GM12874 (cell line): ENCODE measurements at regions not wholly inside any gene's neighbourhood (a gene's known extent, or its start where the extent isn't known, plus 50 kb on each side); places are given as distances from the start of the nearest gene placed in this dataset.

Experiments
- TF ChIP-seq, protein P1 (sequence below): IDR thresholded peaks from 2 replicates; pipeline ENCODE4 v1.5.1; 2011; ENCODE audit warnings: low read depth, mild to moderate bottlenecking, control low read depth, low read length, moderate library complexity; ENCODE audit not compliant: insufficient read depth

DNA sequence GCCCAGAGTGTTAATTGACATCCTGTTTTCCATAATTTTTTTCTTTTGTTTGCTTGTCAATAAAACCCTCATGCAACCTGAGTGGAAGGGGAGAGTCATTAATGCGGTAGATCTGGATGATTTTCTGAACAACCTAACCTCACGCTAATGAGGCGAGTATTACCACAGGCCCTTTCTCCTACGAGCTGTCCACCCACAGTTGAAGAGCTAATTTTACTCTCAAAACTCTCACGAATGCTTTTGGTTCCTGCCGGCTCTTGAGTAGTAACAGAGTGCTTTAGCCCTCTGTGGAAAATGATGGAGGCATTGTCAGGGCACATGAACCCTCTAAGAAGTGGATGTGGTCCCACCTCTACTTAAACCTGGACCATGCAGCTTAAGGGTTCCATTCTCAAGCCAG, 491.3 kb upstream of the RBFOX1 start:
- TF ChIP-seq, protein P1, sequence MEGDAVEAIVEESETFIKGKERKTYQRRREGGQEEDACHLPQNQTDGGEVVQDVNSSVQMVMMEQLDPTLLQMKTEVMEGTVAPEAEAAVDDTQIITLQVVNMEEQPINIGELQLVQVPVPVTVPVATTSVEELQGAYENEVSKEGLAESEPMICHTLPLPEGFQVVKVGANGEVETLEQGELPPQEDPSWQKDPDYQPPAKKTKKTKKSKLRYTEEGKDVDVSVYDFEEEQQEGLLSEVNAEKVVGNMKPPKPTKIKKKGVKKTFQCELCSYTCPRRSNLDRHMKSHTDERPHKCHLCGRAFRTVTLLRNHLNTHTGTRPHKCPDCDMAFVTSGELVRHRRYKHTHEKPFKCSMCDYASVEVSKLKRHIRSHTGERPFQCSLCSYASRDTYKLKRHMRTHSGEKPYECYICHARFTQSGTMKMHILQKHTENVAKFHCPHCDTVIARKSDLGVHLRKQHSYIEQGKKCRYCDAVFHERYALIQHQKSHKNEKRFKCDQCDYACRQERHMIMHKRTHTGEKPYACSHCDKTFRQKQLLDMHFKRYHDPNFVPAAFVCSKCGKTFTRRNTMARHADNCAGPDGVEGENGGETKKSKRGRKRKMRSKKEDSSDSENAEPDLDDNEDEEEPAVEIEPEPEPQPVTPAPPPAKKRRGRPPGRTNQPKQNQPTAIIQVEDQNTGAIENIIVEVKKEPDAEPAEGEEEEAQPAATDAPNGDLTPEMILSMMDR, result no peak

DNA sequence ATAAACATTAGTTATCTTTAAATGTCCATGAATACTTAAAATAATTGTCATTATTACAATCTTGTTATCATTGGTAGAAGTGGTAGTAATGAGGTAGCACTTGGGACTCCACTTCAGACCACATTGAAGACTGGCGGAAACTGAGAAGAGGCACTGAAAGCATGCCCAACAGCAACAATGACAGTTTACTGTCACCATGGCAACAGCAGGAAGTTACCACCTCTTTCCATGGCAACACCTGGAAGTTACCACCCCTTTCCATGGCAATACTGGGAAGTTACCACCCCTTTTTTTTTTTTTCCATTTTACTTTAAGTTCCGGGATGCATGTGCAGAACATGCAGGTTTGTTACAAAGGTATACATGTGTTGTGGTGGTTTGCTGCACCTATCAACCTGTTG, 494.9 kb upstream of the RBFOX1 start:
- TF ChIP-seq, protein P1, result no peak

DNA sequence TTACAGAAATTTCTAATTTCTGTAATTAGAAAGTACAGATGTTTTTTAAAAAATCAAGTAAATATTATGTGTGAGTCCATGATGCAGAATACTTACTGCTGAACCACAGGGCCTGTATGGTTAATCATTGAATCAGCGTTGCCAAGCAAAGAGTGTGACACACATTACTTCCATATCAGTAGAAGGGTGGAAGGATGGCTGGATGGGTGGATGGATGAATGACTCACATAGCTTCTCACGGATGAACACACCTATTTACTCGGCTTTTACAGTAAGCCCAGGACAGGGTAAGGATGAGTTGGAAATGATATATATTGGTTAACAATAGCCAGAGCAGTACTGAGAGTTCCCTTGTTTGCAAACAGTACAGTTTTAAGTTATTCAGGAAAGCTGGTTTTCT, 495.9 kb upstream of the RBFOX1 start:
- TF ChIP-seq, protein P1, result no peak

DNA sequence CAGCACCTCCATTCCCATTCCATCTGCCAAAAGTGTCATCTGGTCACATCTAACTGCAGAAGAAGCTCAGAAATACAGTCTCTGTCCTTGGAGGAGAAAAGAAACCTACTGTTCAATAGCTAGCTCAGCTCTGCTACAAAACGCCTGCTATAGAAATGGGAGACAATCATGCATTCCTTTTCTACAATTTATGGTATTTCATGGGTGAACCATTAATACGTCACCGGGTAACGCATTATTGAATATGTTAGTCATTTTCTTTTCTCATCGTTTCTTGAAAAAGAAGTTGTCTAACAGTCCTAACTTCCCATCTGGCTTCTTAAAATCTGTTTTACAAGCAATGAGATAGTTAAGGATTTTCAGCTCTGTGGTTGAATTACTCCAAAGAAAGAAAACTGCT, 496.7 kb upstream of the RBFOX1 start:
- TF ChIP-seq, protein P1, result no peak

DNA sequence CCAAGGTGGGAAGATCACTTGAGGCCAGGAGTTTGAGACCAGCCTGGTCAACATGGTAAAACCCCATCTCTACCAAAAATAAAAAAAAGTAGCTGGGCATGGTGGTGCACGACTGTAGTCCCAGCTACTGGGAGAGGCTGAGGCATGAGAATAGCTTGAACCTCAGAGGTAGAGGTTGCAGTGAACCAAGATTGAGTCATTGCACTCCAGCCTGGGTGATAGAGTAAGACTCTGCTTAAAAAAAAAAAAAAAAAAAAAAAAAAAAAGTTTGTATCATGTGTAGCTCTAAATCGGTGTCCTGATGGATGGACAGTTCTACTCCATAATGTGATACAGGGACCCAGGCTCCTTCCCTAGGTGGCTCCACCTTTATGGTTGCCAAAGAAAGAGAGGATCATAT, 497.1 kb upstream of the RBFOX1 start:
- TF ChIP-seq, protein P1, result no peak

DNA sequence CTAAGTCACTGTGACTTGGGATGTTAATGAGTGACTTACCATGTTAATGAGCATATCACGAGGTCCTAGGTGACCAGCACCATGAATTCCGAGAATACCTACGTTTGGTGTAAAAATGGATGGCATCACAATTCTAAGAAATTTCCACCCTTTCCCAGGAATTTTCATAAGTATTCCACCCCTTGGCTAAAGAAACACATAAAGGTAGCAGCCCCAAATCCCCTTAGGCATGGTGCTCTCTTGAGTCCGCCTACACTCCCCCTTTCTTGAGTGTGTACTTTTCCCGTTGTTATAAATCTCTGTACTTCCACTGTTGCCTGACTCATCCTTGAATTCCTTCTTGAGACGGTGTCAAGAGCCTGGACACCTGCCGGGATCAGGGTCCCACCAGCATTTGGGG, 504.0 kb upstream of the RBFOX1 start:
- TF ChIP-seq, protein P1, result no peak

DNA sequence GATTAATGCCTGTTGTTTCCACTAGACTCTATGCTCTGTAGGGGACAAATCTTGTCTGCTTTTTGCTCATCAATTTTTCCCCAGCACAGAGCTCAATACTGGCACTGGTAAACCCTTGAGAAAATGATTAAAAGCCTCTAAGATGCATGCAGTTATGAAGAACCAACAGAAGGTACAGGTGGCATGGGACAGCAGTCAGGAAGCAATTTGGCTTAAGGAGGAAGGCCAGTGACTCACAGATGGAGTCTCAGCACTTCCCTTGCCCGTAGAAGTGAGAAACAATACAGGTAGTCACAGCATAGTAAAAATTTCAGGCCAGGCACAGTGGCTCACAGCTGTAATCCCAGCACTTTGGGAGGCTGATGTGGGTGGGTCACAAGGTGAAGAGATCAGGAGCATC, 504.7 kb upstream of the RBFOX1 start:
- TF ChIP-seq, protein P1, result no peak

DNA sequence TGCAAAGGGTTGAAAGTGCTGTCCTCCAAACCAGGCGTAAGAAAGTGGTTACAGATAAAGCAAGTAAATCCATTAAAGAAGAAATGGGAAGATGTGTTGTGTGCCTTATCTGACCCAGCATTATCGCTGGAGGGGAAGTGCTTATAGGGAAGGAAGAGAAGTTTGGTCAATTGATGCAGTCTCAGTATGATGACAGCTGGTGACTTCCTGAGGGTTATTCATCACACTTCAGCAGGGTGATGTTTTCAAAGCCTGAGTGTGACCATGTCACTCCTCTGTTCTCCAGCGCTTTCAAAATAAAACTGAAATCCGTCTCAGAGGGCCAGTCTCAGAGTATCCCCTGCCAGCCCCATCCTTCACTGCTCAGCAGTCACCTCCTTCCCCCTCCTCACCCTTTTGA, 505.4 kb upstream of the RBFOX1 start:
- TF ChIP-seq, protein P1, result no peak
